WERI-Rb-1 (cell line): ENCODE measurements at regions not wholly inside any gene's neighbourhood (a gene's known extent, or its start where the extent isn't known, plus 50 kb on each side); places are given as distances from the start of the nearest gene placed in this dataset.

ENCODE experiments used
- DNase-seq: peaks from one replicate; pipeline ENCODE4 v3.0.0-alpha.2; 2020
- H3K27ac ChIP-seq: fragments of 250-450 bp; sonication (Bioruptor Pico); 2 replicates; pipeline ENCODE4 v1.5.1; 2020; ENCODE audit warnings: mild to moderate bottlenecking, moderate library complexity
- H3K27me3 ChIP-seq: fragments of 250-450 bp; sonication (Bioruptor Pico); 2 replicates; pipeline ENCODE4 v1.5.1; 2021; ENCODE audit warnings: mild to moderate bottlenecking, low read depth, moderate library complexity; ENCODE audit not compliant: insufficient read depth, severe bottlenecking
- H3K36me3 ChIP-seq: fragments of 250-450 bp; sonication (Bioruptor Pico); 2 replicates; pipeline ENCODE4 v1.5.1; 2020; ENCODE audit warnings: mild to moderate bottlenecking, moderate library complexity
- H3K4me3 ChIP-seq: 2 replicates; pipeline ENCODE4 v1.5.1; 2011; ENCODE audit warnings: low read depth, mild to moderate bottlenecking, control low read depth, low read length
- H3K9me3 ChIP-seq: fragments of 250-450 bp; sonication (Bioruptor Pico); 2 replicates; pipeline ENCODE4 v1.5.1; 2021; ENCODE audit warnings: mild to moderate bottlenecking, moderate library complexity; ENCODE audit not compliant: severe bottlenecking
- TF ChIP-seq, protein P1 (sequence below): IDR thresholded peaks from 2 replicates; pipeline ENCODE4 v1.5.1; 2011; ENCODE audit warnings: low read depth, mild to moderate bottlenecking, control low read depth, inconsistent platforms, low read length

DNA sequence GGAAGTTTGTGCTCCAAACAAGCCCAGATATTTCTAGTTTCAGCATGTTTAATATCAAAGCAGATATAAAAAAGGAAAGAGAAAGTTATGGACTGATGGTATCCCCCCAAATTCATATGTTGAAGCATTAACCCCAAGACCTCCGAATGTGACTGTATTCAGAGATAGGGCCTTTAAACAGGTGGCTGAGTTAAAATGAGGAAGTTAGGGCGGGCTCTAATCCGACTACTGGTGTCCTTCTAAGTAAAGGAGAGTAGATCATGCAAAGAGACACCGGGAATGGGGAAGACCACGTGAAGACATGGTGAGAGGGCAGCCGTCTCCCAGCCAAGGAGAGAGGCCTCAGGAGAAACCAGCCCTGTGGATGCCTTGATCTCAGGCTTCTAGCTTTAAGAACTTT is 324.1 kb upstream of the KIF2A start:
- Histone ChIP-seq H3K27me3 (peaks cover 5% of the 10 kb centered on the region), H3K27ac (no peak overlapping the region), H3K4me3 (no peak overlapping the region), H3K9me3 (peaks cover 2% of the 10 kb centered on the region), H3K36me3 (no peaks in the 10 kb centered on the region)
- DNase-seq = no peak
- TF ChIP-seq, protein P1, sequence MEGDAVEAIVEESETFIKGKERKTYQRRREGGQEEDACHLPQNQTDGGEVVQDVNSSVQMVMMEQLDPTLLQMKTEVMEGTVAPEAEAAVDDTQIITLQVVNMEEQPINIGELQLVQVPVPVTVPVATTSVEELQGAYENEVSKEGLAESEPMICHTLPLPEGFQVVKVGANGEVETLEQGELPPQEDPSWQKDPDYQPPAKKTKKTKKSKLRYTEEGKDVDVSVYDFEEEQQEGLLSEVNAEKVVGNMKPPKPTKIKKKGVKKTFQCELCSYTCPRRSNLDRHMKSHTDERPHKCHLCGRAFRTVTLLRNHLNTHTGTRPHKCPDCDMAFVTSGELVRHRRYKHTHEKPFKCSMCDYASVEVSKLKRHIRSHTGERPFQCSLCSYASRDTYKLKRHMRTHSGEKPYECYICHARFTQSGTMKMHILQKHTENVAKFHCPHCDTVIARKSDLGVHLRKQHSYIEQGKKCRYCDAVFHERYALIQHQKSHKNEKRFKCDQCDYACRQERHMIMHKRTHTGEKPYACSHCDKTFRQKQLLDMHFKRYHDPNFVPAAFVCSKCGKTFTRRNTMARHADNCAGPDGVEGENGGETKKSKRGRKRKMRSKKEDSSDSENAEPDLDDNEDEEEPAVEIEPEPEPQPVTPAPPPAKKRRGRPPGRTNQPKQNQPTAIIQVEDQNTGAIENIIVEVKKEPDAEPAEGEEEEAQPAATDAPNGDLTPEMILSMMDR = no peak

DNA sequence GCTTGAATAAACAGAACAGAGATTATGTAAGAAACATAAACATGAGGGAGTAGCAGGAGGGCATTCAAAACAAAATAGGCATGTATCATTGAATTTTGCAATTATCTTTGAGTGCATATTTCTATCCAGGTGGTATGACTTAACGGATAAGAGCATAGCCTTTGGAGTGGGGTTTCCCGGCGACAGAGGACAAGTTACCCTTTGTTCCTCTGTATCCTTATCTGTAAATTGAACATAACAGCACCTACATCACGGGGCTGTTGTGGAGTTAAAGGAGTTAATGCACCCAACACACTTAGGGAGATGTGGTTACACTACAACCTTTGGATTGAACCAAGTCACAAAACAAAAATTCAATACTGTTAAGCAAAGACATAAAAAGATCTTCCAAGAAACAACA is 314.6 kb upstream of the KIF2A start:
- Histone ChIP-seq H3K27ac (no peak overlapping the region), H3K27me3 (peaks cover 6% of the 10 kb centered on the region), H3K9me3 (peaks cover 2% of the 10 kb centered on the region), H3K4me3 (no peak overlapping the region), H3K36me3 (no peaks in the 10 kb centered on the region)
- TF ChIP-seq, protein P1 = no peak
- no peak for DNase-seq

DNA sequence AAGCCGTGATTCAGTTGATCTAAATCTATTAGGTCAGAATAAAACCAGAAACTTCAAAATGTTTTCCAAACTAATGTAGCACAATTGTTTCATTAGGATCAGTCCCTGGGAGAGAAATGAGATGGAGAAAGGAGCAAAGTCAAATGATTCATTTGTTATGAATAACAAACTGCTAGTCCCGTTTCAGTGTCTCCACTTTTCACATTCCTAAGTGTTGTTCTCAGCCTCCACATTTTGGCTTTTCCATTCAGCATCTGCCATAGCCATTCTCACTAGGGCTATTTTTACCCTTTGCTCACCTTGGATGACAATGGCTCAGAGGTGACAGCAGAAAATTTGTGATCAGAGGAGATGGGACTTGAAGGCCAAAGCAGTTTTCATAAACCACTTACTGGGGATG is 314.1 kb upstream of the KIF2A start:
- peaks cover 6% of the 10 kb centered on the region for H3K27me3 ChIP-seq
- H3K9me3 ChIP-seq = peaks cover under 1% of the 10 kb centered on the region
- no peak for DNase-seq
- TF ChIP-seq, protein P1 = no peak
- no peak overlapping the region for H3K27ac ChIP-seq
- H3K4me3 ChIP-seq = no peak overlapping the region
- H3K36me3 ChIP-seq = no peaks in the 10 kb centered on the region

DNA sequence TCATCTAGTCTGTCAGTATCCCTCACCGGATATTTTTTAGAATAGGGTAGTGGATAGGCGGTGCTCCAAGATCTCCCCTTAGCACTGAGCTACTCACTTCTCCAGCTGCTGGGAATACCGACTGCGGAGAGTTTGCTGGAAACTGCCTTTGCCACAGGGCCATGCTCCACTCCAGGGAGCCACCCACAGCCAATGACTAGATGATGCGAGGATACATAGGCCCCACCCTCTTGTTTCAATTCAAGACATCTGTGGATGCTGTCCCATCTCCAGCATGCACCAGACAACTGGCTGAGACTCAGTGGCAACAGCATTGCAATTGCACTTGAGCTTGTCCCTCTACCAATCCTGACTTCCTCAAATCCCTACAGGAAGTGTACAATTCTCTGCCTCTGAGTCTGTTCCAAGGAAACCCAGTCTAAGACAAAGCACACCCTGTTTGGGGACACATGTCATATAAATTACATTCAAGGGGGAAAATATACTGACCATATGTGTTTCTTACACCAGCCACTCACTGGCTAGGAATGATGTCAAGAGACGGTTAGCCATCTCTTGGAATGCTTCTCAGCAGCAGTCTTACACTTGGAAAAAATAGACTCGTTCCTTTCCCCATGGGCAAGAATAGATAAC is 312.6 kb upstream of the KIF2A start:
- TF ChIP-seq, protein P1 = no peak
- Histone ChIP-seq H3K9me3 (no peaks in the 10 kb centered on the region), H3K36me3 (no peaks in the 10 kb centered on the region), H3K4me3 (no peak overlapping the region), H3K27me3 (peaks cover 6% of the 10 kb centered on the region), H3K27ac (no peak overlapping the region)
- DNase-seq = no peak

DNA sequence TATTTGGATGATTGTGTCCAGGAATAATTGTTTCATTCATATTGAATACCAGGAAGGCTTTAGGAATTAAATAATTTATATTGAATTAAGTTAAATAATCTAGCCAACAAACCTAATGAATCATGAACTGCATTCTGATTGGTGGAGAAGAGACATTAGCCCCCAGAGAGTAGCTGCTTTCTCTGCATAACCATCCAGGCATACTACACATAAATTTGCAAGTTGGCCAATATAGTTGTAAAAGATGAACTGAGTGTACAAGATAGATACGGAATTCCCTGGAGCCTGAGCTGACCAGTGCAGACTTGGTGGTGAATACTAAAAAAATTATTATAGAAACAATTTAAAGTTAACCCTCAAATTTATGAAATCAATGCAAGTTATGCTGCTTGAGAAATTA is 311.8 kb upstream of the KIF2A start:
- TF ChIP-seq, protein P1 = no peak
- Histone ChIP-seq H3K27ac (no peak overlapping the region), H3K9me3 (no peaks in the 10 kb centered on the region), H3K4me3 (no peak overlapping the region), H3K36me3 (no peaks in the 10 kb centered on the region), H3K27me3 (peaks cover 6% of the 10 kb centered on the region)
- no peak for DNase-seq

DNA sequence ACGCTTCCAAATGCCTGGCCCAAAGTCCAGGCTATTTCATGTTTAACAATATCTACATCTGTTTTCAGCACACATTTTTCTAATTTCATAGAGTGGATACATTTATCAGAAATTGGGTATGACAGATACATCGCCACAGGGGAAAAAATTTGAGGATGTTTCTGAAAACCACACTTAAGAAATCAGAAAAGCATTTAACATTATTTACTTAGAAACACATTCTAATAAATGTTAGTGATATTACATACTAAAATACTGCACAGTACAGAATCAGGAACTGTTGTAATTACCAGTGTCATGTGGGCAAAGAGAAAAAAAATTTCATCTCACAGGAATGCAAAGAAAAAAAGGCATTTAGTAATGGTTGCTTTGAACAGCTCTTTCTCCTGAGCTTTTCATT is 310.5 kb upstream of the KIF2A start:
- Histone ChIP-seq H3K27ac (no peak overlapping the region), H3K27me3 (peaks cover 6% of the 10 kb centered on the region), H3K36me3 (no peaks in the 10 kb centered on the region), H3K4me3 (no peak overlapping the region), H3K9me3 (no peaks in the 10 kb centered on the region)
- TF ChIP-seq, protein P1 = no peak
- DNase-seq = no peak
